NCI-H82 treated with DMSO at 0.1 percent for 48 hours (cell line): ENCODE measurements at regions not wholly inside any gene's neighbourhood (a gene's known extent, or its start where the extent isn't known, plus 50 kb on each side); places are given as distances from the start of the nearest gene placed in this dataset.

ENCODE experiments used
- DNase-seq: peaks from one replicate; lab custom pipeline; 2025; ENCODE audit not compliant: unreplicated experiment; lab: John Stamatoyannopoulos, UW

DNA sequence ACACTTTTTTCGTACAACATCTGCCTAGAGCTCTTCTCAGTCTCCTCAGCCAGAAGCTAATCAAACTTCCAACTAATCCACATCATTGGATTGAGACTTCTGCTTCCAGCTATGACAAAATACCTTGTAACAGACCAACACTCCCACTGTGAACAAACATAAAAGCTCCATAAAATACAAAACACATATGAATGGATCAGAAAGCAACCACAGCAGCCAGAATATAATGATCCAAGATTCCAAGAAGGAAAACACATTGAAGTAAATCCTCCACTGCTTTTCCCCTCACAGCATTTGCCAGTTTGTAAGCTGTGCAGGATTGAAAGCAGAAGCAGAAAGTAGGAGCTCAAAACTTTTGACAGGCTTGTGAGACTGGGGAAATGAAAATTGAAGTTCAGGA lies 863.2 kb downstream of the TUSC7 start:
- DNase-seq = peak; percentile 41

DNA sequence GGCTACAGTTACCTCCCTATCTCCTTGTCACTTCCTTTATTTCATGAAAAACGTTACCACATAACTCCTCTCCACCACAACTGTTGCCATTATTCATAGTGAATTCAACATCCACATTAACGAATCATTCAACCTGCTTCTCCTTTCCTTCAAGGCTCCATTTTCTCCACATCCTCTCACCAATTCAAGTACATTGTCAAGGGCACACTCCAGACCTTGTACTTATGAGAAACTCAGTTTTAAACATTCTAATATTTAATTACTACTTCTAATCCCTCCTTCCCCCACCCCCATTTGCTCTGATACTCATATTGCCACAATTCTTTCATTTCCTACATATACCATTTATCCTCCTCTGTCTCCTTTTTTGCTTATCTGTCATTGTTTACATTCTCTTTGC lies 871.2 kb downstream of the TUSC7 start:
- no peak for DNase-seq

DNA sequence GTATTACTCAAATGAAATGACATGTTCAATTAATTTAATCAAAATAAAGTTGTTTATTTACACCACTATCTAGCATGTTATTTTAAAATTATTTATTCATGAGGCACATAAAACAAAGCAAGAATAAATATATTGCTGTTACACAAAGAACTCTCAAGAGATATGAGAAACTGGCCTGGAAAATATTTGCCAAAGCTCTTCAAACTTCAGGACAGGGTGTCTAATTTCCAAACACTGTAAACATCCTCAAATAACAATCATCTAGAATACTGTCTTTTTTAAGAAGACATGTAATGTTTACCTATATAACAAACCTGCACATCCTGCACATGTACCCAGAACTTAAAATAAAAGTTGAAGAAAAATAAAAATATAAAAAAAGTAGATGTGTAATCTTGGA lies 876.6 kb downstream of the TUSC7 start:
- DNase-seq = no peak

DNA sequence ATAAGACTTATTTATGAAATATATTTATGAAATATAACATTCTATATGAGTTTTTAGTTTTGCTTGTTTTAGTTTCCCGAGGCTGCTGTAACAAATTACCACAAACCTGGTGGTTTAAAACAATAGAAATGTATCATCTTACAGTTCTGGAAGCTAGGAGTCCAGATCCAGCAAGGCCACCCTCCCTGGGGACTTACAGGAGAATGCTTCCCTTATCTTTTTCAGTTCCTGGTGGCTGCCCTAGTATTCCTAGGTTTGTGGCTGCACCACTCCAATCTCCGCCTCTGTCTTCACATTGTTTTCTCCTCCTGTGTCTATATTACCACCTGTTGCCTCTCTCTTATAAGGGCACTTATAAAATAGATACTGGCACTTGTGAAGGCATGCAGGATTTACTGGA lies 877.8 kb downstream of the TUSC7 start:
- peak; percentile 46 for DNase-seq

DNA sequence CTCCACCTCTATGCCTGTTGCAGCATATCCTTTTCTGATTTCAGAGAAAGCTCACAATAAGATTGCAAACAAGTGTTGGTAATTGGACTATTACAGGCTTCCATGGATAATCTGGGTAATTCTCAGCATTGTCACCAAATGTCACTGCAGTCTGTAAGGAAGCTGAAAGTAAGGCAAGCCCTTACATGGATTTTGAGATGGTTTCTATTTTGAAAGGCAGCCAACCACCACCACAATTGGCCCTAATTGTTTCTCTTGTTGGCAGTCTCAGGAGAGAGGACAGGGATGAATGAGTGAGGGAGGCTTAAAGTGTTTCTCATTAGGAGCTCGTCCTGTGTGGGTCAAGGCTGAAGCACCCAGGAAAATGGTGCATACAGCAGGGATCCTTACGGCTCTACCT lies 879.9 kb downstream of the TUSC7 start:
- DNase-seq = peak; percentile 84

DNA sequence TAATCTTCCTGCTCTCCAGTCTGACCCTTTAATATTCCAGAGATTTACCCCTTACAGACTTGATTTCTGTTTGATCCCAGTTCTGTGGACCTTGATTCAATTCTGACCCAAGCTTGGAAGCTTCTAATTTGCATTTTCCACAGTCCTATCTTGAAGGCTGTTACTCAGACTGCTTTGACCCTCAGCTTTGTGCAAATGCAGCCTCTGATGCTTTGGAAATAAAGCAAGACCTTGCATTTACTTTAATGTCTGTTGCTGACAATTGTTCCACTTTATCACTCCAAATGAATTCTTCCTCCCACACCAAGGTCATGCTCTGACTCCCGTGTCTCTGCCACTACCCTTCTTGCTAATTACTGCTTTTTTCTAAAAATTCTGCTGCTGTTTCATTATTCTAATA lies 886.0 kb downstream of the TUSC7 start:
- no peak for DNase-seq

DNA sequence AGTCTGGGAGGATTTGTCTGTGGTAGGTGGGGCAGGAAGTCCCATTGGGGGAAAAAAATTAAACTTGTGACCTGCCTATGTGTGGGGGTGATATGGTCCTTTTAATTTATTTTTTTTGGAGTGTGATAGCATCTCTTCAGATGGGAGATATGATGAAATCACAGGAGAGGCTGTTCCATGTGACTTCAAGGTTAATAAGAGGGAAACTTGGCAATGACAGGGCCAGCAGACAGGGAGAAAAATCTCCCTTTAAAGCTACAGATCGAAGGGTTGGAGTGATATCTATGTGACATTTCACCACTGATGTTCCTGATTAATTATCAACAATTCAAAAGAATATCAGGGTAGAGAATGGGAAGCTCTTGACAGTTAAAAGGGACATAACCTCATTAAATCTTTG lies 886.9 kb downstream of the TUSC7 start:
- no peak for DNase-seq

DNA sequence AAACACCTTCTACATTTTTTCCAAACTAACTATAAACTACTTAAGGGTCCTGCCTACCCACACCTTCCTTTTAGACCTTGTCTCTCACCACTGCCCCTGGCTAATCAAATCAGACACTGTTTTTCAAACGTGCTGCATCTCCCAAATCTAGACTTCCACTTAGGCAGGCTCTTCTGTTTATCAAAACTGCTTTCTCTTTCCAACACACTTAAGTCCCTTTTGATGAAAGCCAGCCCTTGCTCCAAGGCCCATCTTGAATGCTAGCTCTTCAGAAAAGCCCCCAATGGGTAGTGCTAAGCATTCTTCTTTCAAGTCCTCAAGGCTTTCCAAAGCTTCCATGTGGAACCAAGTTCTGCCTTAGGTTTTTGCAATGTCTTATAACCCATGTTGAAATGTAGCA lies 888.3 kb downstream of the TUSC7 start:
- no peak for DNase-seq

DNA sequence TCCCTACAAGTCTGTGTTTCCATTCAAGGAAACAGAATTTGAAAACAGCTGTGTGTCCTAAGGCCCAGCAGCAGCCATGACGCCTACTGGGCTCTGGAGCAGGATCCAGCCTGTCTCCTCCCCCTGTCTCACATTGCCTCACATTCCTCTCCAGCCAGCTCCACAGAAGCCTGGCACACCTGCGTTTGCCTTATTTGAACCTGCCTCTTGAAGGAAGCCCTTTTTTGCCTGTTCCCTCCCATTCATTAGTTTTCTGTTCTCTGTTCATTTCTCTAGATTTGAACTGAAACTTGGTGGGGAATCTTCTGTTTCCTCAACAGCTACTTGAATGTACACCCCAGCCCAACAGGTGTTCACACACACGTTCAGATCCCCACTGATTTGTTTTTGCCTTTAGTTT lies 890.5 kb downstream of the TUSC7 start:
- no peak for DNase-seq

DNA sequence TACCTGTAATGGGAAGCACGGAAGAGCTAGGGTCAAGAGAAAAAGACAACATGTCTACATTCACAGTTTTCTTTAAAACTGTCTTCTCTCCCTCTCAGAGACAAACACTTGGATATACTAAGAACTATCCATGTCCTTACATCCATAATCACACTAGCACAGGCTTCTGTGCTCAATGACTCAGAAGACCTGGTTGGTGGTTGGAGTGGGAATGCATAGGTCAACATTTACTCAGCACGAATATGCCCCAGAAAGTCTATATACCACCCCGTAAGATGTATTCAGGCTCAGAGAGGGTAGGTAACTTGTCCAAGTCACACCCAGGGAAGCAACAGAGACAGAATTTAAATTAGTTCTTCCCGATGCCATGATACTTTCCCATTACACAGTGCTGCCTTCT lies 891.1 kb downstream of the TUSC7 start:
- no peak for DNase-seq

DNA sequence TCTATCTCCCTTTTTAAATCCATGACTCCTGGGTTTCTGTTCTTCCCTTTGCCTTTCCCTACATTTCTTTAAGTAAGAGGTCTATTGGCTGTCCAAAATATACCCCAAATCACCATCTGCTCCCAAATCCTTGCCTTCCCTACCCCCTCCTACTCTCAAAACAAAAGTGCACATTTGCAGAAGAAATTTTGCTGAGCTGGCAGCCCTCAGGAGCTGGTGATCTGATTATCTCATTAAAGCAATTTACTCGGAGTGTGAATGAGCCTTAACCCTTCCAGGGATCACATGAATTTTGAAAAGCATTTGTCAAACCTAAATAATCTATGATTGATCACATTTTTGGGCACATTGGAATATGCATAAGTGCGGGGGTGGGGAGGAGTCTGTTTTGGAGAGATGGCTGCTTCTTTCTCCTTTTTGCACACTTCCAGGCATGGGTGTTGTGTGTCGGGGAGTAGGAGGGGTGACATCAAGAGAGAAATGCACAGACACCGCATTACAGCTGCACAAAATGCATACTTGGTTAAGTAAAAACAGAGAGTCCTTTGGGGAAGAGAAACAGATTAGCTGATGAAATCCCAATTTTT lies 892.6 kb downstream of the TUSC7 start:
- peak; percentile 88 for DNase-seq

DNA sequence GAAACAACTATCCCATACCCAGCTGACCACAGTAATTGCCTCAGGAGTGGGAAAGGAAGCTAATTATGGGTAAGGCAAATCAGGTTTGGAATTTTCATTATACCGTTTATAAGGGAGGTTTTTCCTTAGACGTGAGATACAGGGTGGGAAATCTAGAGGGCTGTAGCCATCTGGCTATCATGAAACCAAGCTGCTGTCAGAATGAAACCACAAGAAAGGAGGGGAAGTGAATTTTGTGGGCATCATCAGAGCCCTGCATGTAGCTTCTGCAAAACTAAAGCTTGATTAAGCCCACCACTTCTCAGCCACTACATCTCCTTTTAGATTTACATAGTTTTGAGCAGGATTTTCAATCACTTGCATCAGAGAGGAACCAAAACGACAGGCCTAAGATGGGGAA lies 893.5 kb downstream of the TUSC7 start:
- peak; percentile 80 for DNase-seq

DNA sequence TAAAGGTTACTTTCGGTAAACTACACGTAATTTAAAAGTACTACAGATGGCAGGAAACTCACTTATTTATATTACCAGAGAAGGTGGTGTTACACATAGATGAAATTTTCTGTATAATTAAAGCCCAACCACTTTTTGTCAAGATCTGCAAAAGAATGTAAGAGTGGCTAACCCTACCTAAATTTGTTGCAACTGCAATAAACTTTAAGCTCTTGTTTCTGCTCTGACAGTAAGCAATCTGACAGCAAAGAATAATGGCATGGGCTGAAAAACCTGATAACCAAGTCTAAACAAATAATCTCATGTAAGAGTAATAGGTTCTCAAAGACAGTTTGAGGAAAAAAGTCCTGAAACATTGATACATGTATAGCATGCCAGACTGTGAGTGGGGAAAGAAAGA lies 897.3 kb downstream of the TUSC7 start:
- DNase-seq = no peak

DNA sequence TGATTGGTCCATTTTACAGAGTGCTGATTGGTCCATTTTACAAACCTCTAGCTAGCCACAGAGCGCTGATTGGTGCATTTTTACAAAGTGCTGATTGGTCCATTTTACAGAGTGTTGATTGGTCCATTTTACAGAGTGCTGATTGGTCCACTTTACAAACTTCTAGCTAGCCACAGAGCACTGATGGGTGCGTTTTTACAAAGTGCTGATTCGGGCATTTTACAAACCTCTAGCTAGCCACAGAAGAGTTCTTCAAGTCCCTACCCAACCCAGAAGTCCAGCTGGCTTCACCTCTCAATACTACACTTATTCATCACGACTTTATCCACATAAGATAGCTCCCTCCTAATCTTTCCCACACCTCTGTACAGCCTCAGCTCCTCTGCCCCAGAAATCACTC lies 899.8 kb downstream of the TUSC7 start:
- DNase-seq = no peak

DNA sequence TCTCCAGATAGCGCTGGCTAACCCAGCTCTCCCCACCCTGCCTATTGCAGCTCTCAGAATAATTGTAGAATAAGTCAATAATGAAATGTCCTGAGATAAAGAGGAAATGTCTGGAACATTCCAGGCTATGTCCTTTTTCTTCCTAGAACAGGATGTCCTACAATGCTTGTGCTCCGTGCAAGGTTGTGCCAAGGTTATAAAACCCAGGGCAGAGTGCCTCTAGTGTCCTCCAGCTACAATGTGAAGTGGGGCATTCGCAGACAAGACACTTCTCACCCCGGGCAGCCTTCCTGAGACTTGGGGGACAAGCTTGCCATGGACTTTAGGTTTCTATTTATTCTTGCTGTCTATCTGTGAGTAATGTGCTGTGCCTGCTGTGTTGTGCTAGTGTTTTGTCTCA lies 900.6 kb downstream of the TUSC7 start:
- no peak for DNase-seq

DNA sequence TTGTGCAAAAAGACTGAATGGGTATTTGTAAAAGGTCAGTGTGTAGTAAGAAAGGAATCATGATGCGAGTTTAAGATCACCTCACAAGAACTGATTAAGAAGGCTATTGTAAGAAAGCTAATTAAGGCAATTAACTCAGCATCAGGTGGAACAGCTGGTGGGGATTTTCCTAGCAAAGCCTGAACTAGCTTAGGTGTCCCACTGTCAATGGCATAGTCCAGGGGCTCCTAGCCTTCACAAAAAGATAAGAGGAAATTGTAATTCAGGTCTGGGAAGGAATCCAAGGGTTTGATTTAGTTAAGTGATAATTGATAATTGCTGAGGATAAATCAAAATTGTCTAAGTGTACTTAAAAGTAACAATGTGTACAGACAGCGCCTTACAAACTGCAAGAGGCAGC lies 901.6 kb downstream of the TUSC7 start:
- DNase-seq = peak; percentile 99

DNA sequence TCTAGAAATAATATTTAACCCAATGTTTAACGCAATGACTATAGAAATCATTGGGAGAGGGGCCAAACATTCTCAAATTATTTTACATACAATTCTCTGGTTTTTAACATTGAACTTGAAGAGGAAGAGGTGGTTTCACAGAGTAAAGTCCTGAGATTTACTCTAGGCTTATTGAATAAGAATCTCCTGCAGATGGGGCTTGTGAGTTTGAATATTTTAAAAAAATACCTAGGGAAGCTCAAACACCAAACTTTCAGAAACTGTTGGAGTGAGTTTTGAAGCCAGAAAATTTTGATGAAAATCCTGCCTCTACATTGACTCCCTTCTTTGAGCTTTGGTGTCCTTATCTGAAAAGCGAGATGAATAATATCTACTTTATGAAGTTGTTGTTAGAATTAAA lies 906.6 kb downstream of the TUSC7 start:
- DNase-seq = no peak

DNA sequence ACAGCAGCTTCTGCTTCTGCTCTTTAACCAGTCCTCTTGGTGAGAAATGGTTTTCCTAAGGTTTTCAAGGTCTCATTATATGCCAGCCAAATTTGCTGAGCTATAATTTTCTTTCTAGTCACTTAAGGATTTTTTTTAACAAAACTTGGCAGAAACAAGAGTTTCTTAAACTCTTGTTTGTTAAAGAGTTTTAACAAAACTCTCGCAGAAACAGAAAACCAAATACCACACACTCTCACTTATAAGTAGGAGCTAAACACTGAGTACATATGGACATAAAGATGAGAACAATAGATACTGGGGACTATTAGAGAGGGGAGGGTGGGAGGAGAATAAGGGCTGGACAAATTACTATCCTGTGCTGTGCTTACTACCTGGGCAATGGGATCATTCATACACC lies 908.3 kb downstream of the TUSC7 start:
- DNase-seq = no peak

DNA sequence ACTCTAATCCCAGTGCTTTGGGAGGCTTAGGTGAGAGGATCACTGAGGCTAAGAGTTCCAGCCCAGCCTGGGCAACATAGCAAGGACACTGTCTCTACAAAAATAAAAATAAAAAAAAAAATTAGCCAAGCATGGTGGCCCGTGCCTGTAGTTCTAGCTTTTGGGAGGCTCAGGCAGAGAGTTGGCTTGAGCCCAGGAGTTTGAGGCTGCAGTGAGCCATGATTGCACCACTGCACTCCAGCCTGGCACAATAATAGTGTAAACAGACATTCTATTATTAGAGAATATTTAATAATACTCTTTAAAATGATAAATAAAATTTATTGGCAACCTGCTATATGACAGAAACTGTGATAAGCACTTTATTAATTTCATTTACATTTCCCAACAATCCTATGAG lies 908.9 kb downstream of the TUSC7 start:
- DNase-seq = no peak

DNA sequence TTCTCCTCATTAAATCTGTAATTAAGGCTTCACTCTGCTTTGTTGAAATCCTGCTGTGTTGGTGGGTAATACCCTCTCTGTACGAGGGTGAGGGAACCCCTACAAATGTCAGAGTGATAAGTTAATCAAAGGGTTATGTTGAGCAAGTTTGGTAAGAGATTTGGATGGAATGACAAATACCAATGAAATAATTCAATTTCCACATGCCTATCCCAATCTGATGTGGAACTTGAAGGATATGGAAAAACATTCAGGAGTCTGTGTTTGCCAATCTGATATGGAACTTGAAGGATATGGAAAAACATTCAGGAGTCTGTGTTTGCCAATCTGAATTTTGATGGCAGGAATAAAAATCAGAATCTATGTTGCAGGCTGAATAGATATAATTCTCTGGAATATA lies 910.2 kb downstream of the TUSC7 start:
- no peak for DNase-seq

DNA sequence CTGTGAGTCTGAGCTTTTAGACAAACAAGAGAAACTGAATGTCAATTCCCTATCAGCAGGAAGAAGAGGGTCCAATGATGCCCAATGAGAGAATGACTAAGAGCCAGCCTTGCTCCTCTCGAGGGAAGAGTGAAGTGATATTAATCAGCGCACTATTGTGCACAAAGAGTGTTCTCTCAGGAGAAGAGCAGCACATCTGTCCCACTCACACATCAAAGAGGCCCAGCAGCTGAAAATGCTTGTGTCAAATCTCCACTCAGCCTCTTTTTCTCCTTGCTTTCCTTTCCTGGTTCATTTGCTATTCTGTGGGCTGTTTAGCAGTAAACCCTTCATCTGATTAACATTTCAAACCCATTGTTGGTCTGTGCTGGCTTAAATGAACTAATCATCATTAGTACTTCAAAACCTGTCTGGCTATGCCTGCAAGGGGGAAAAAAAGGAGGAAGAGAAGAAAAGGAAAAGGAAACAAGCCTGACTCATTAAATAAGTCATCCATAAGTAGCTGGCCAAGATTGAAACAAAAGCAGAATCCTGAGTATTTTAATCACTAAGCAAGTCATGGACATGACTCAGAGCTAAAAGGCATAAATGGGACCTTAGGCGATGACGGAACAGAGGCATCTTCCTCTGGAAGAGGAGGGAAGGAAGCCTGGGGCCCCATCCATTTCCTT lies 912.7 kb downstream of the TUSC7 start:
- DNase-seq = no peak

DNA sequence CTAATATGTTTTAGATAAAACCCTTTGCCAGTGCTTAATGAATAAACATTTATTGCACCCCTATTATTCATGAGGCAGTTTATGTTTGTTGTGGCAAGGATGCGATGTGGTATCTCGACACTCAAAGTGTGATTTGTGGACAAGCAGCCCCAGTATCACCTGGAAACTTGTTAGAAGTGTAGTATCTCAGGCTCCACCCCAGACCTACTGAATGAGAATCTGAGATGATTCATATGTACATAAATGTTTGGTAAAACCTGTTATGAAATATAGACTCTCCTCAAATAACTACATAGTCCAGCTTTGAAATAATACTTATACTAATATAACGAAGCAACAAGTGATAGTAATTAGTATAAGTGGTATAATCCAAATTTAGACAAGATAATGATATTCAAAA lies 914.8 kb downstream of the TUSC7 start:
- no peak for DNase-seq

DNA sequence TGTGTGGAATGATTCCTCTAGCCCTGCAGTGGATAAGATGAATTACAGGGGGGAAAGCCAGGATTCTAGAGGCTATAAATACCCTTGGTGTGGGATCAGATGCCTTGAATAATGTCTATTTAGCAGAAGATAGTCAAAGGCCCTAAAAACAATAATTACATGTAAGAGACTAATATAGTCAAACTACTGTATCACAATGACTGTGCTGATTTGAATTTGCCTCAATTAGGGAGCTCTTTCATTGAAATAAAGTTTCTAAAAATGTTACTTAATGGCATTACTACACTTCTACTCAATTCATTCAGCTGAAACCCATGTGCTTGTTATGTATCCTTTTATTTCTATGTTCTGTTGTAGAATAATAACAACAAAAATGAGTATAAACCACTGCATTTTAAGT lies 915.6 kb downstream of the TUSC7 start:
- no peak for DNase-seq
